GM23338 (cell line): ENCODE measurements at regions not wholly inside any gene's neighbourhood (a gene's known extent, or its start where the extent isn't known, plus 50 kb on each side); places are given as distances from the start of the nearest gene placed in this dataset.

Experiments used
- ATAC-seq: fragments of 200-7000 bp; cut with Tn5 transposase; 3 replicates; pipeline ENCODE4 v1.9.1; 2020
- DNase-seq: peaks from one replicate; pipeline ENCODE4 v3.0.0-alpha.2; 2015; ENCODE audit warnings: low spot score
- H2AFZ ChIP-seq: fragments of 200-600 bp; sonication (generic); 2 replicates; pipeline ENCODE4 v1.8.0; 2016; ENCODE audit warnings: antibody characterized with exemption, mild to moderate bottlenecking, moderate library complexity
- H3F3A ChIP-seq: fragments of 200-600 bp; sonication (generic); replicated peaks from 2 replicates; pipeline ENCODE4 v1.8.0; 2017; ENCODE audit warnings: antibody characterized with exemption, mixed run types, low read depth
- H3K27ac ChIP-seq: fragments of 200-600 bp; sonication (generic); 2 replicates; pipeline ENCODE4 v1.6.1; 2016; ENCODE audit warnings: low read depth
- H3K27me3 ChIP-seq: fragments of 200-600 bp; sonication (generic); 2 replicates; pipeline ENCODE4 v1.8.0; 2016; ENCODE audit warnings: mild to moderate bottlenecking, mixed run types, moderate library complexity; ENCODE audit not compliant: insufficient read depth
- H3K36me3 ChIP-seq: fragments of 200-600 bp; sonication (generic); 2 replicates; pipeline ENCODE4 v1.8.0; 2016; ENCODE audit warnings: mild to moderate bottlenecking; ENCODE audit not compliant: insufficient read depth
- H3K4me1 ChIP-seq: fragments of 200-600 bp; sonication (generic); 2 replicates; pipeline ENCODE4 v1.8.0; 2016; ENCODE audit warnings: mild to moderate bottlenecking, moderate library complexity; ENCODE audit not compliant: insufficient read depth
- H3K4me2 ChIP-seq: fragments of 200-600 bp; sonication (generic); 2 replicates; pipeline ENCODE4 v1.7.1; 2017; ENCODE audit warnings: mixed run types
- H3K4me3 ChIP-seq: fragments of 200-600 bp; sonication (generic); 2 replicates; pipeline ENCODE4 v1.6.1; 2016; ENCODE audit warnings: mixed run types
- H3K79me2 ChIP-seq: fragments of 200-600 bp; sonication (generic); replicated peaks from 2 replicates; pipeline ENCODE4 v1.8.0; 2017; ENCODE audit warnings: mild to moderate bottlenecking; ENCODE audit not compliant: insufficient read depth
- H3K9me2 ChIP-seq: fragments of 200-600 bp; sonication (generic); 2 replicates; pipeline ENCODE4 v1.8.0; 2017; ENCODE audit not compliant: insufficient read depth
- H4K20me1 ChIP-seq: fragments of 200-600 bp; sonication (generic); replicated peaks from 2 replicates; pipeline ENCODE4 v1.8.0; 2017; ENCODE audit warnings: mild to moderate bottlenecking; ENCODE audit not compliant: insufficient read depth
- H3K27ac Mint-ChIP-seq: 2 replicates; pipeline ENCODE4 v1.8.0; 2020; ENCODE audit warnings: inconsistent platforms, mild to moderate bottlenecking, moderate library complexity, mixed read lengths
- H3K27me3 Mint-ChIP-seq: 3 replicates; pipeline ENCODE4 v1.8.0; 2022; ENCODE audit warnings: low read depth, mild to moderate bottlenecking, moderate library complexity, mixed read lengths, inconsistent platforms; ENCODE audit not compliant: insufficient read depth, poor library complexity
- H3K36me3 Mint-ChIP-seq: 3 replicates; pipeline ENCODE4 v1.8.0; 2021; ENCODE audit warnings: low read depth, mild to moderate bottlenecking, inconsistent platforms, moderate library complexity, mixed read lengths
- H3K4me1 Mint-ChIP-seq: 3 replicates; pipeline ENCODE4 v1.8.0; 2020; ENCODE audit warnings: mild to moderate bottlenecking, inconsistent platforms, mixed read lengths
- H3K4me3 Mint-ChIP-seq: 3 replicates; pipeline ENCODE4 v1.8.0; 2021; ENCODE audit warnings: moderate library complexity, mild to moderate bottlenecking, inconsistent platforms, mixed read lengths
- H3K9me3 Mint-ChIP-seq: 3 replicates; pipeline ENCODE4 v1.8.0; 2020; ENCODE audit warnings: moderate library complexity, mild to moderate bottlenecking, inconsistent platforms, mixed read lengths
- EZH2 ChIP-seq: fragments of 200-600 bp; sonication (generic); IDR thresholded peaks from one replicate; pipeline ENCODE4 v1.8.0; 2017; ENCODE audit warnings: antibody characterized with exemption, mild to moderate bottlenecking, low read depth; ENCODE audit not compliant: unreplicated experiment
- EZH2phosphoT487 ChIP-seq: fragments of 200-600 bp; sonication (generic); IDR thresholded peaks from one replicate; pipeline ENCODE4 v1.8.1; 2018; ENCODE audit warnings: antibody characterized with exemption; ENCODE audit not compliant: unreplicated experiment
- JUNB ChIP-seq: IDR thresholded peaks from one replicate; pipeline ENCODE4 v1.6.1; 2016; ENCODE audit warnings: antibody characterized with exemption; ENCODE audit not compliant: unreplicated experiment
- POLR2AphosphoS5 ChIP-seq: IDR thresholded peaks from 2 replicates; pipeline ENCODE4 v1.6.1; 2016; ENCODE audit warnings: antibody characterized with exemption, low read depth
- ZNF114 ChIP-seq: fragments of 250-450 bp; sonication (Bioruptor Pico); IDR thresholded peaks from 2 replicates; pipeline ENCODE4 v1.5.0; 2020; ENCODE audit warnings: mild to moderate bottlenecking, moderate library complexity
- ZNF331 ChIP-seq: fragments of 250-450 bp; sonication (Bioruptor Pico); IDR thresholded peaks from 2 replicates; pipeline ENCODE4 v1.5.0; 2020; ENCODE audit warnings: low read depth, mild to moderate bottlenecking, moderate library complexity
- TF ChIP-seq, protein P1 (sequence below): IDR thresholded peaks from 2 replicates; pipeline ENCODE4 v1.6.1; 2016; ENCODE audit warnings: antibody characterized with exemption
- TF ChIP-seq, protein P2 (sequence below): IDR thresholded peaks from one replicate; pipeline ENCODE4 v1.6.1; 2018; ENCODE audit warnings: antibody characterized with exemption; ENCODE audit not compliant: unreplicated experiment
- TF ChIP-seq, protein P3 (sequence below): fragments of 250-450 bp; sonication (Bioruptor Pico); IDR thresholded peaks from 2 replicates; pipeline ENCODE4 v1.5.0; 2020; ENCODE audit warnings: mild to moderate bottlenecking, moderate library complexity
- TF ChIP-seq, protein P4 (sequence below), 2 experiments: fragments of 200-600 bp in 1 of 2; sonication (generic) in 1 of 2; conservative IDR thresholded peaks; 2 replicates each; pipeline versions ENCODE4 v1.5.1 to v1.6.1; 2016 to 2017; ENCODE audit warnings: antibody characterized with exemption in 2 of 2, low read depth in 2 of 2, mild to moderate bottlenecking in 2 of 2, moderate library complexity in 1 of 2

DNA sequence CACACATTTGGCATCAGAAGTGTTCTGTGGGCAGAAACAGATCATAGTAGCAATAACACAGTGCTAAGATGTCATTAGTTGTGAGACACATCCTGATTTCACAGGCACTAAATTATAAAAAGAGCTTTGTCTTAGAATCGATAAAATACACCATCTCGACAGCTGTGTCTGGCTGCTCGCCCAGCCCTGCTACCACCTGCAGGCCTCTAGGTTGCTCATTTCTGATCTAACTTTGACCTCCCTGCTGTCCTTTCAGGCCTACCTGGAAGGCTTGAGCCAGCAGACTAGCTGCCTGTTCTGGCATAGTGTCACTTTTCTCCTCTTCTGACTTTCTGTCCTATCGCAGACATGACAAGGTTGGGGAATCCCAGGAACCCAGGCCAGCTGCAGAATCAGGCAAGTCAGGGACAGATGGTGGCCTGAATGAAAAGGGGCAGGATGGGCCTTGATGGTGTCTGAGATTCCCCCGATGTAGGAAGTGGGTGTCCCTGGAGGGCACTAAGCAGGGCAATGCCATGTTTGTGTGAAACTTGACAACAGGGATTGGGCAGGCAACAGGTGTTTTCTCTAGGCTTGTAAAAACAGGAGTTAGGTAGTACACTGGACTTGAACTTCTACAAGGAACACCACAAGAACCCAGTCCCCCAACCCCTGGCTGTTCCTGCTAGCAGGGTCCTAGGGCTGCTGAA, 66.6 kb upstream of the RHOU start:
- Mint-ChIP-seq H3K9me3 (no peaks in the 10 kb centered on the region), H3K4me1 (peaks cover 7% of the 10 kb centered on the region; the same call in 1 of the 3 replicates), H3K4me3 (no peak overlapping the region), H3K27me3 (no peaks in the 10 kb centered on the region), H3K27ac (no peak overlapping the region), H3K36me3 (no peaks in the 10 kb centered on the region)
- DNase-seq, result no peak
- Histone ChIP-seq H3K36me3 (no peaks in the 10 kb centered on the region), H3K9me2 (no peaks in the 10 kb centered on the region), H3K79me2 (no peaks in the 10 kb centered on the region), H3K27me3 (no peaks in the 10 kb centered on the region), H3F3A (no peaks in the 10 kb centered on the region), H4K20me1 (no peaks in the 10 kb centered on the region), H3K27ac (no peak overlapping the region), H2AFZ (no peak overlapping the region), H3K4me2 (no peak overlapping the region), H3K4me3 (no peak overlapping the region), H3K4me1 (no peaks in the 10 kb centered on the region)
- TF ChIP-seq ZNF331, result no peak
- TF ChIP-seq, protein P1, sequence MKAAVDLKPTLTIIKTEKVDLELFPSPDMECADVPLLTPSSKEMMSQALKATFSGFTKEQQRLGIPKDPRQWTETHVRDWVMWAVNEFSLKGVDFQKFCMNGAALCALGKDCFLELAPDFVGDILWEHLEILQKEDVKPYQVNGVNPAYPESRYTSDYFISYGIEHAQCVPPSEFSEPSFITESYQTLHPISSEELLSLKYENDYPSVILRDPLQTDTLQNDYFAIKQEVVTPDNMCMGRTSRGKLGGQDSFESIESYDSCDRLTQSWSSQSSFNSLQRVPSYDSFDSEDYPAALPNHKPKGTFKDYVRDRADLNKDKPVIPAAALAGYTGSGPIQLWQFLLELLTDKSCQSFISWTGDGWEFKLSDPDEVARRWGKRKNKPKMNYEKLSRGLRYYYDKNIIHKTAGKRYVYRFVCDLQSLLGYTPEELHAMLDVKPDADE, result no peak
- TF ChIP-seq, protein P2, sequence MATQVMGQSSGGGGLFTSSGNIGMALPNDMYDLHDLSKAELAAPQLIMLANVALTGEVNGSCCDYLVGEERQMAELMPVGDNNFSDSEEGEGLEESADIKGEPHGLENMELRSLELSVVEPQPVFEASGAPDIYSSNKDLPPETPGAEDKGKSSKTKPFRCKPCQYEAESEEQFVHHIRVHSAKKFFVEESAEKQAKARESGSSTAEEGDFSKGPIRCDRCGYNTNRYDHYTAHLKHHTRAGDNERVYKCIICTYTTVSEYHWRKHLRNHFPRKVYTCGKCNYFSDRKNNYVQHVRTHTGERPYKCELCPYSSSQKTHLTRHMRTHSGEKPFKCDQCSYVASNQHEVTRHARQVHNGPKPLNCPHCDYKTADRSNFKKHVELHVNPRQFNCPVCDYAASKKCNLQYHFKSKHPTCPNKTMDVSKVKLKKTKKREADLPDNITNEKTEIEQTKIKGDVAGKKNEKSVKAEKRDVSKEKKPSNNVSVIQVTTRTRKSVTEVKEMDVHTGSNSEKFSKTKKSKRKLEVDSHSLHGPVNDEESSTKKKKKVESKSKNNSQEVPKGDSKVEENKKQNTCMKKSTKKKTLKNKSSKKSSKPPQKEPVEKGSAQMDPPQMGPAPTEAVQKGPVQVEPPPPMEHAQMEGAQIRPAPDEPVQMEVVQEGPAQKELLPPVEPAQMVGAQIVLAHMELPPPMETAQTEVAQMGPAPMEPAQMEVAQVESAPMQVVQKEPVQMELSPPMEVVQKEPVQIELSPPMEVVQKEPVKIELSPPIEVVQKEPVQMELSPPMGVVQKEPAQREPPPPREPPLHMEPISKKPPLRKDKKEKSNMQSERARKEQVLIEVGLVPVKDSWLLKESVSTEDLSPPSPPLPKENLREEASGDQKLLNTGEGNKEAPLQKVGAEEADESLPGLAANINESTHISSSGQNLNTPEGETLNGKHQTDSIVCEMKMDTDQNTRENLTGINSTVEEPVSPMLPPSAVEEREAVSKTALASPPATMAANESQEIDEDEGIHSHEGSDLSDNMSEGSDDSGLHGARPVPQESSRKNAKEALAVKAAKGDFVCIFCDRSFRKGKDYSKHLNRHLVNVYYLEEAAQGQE, result no peak
- TF ChIP-seq, protein P3, sequence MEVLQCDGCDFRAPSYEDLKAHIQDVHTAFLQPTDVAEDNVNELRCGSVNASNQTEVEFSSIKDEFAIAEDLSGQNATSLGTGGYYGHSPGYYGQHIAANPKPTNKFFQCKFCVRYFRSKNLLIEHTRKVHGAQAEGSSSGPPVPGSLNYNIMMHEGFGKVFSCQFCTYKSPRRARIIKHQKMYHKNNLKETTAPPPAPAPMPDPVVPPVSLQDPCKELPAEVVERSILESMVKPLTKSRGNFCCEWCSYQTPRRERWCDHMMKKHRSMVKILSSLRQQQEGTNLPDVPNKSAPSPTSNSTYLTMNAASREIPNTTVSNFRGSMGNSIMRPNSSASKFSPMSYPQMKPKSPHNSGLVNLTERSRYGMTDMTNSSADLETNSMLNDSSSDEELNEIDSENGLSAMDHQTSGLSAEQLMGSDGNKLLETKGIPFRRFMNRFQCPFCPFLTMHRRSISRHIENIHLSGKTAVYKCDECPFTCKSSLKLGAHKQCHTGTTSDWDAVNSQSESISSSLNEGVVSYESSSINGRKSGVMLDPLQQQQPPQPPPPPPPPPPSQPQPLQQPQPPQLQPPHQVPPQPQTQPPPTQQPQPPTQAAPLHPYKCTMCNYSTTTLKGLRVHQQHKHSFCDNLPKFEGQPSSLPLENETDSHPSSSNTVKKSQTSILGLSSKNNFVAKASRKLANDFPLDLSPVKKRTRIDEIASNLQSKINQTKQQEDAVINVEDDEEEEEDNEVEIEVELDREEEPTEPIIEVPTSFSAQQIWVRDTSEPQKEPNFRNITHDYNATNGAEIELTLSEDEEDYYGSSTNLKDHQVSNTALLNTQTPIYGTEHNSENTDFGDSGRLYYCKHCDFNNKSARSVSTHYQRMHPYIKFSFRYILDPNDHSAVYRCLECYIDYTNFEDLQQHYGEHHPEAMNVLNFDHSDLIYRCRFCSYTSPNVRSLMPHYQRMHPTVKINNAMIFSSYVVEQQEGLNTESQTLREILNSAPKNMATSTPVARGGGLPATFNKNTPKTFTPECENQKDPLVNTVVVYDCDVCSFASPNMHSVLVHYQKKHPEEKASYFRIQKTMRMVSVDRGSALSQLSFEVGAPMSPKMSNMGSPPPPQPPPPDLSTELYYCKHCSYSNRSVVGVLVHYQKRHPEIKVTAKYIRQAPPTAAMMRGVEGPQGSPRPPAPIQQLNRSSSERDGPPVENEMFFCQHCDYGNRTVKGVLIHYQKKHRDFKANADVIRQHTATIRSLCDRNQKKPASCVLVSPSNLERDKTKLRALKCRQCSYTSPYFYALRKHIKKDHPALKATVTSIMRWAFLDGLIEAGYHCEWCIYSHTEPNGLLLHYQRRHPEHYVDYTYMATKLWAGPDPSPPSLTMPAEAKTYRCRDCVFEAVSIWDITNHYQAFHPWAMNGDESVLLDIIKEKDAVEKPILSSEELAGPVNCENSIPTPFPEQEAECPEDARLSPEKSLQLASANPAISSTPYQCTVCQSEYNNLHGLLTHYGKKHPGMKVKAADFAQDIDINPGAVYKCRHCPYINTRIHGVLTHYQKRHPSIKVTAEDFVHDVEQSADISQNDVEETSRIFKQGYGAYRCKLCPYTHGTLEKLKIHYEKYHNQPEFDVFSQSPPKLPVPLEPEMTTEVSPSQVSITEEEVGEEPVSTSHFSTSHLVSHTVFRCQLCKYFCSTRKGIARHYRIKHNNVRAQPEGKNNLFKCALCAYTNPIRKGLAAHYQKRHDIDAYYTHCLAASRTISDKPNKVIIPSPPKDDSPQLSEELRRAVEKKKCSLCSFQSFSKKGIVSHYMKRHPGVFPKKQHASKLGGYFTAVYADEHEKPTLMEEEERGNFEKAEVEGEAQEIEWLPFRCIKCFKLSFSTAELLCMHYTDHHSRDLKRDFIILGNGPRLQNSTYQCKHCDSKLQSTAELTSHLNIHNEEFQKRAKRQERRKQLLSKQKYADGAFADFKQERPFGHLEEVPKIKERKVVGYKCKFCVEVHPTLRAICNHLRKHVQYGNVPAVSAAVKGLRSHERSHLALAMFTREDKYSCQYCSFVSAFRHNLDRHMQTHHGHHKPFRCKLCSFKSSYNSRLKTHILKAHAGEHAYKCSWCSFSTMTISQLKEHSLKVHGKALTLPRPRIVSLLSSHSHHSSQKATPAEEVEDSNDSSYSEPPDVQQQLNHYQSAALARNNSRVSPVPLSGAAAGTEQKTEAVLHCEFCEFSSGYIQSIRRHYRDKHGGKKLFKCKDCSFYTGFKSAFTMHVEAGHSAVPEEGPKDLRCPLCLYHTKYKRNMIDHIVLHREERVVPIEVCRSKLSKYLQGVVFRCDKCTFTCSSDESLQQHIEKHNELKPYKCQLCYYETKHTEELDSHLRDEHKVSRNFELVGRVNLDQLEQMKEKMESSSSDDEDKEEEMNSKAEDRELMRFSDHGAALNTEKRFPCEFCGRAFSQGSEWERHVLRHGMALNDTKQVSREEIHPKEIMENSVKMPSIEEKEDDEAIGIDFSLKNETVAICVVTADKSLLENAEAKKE (CRISPR knock-in tag), result no peak
- no peak for TF ChIP-seq EZH2phosphoT487
- TF ChIP-seq POLR2AphosphoS5, result no peak
- TF ChIP-seq, protein P4, sequence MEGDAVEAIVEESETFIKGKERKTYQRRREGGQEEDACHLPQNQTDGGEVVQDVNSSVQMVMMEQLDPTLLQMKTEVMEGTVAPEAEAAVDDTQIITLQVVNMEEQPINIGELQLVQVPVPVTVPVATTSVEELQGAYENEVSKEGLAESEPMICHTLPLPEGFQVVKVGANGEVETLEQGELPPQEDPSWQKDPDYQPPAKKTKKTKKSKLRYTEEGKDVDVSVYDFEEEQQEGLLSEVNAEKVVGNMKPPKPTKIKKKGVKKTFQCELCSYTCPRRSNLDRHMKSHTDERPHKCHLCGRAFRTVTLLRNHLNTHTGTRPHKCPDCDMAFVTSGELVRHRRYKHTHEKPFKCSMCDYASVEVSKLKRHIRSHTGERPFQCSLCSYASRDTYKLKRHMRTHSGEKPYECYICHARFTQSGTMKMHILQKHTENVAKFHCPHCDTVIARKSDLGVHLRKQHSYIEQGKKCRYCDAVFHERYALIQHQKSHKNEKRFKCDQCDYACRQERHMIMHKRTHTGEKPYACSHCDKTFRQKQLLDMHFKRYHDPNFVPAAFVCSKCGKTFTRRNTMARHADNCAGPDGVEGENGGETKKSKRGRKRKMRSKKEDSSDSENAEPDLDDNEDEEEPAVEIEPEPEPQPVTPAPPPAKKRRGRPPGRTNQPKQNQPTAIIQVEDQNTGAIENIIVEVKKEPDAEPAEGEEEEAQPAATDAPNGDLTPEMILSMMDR (conservative IDR thresholded peaks at IDR 0.05; ENCODE audit: low read depth in 2 of 2), result no peak
- no peak for TF ChIP-seq EZH2
- TF ChIP-seq ZNF114, result no peak
- no peak for TF ChIP-seq JUNB
- ATAC-seq, result no peak
